Uterus (tissue), 2 donors: ENCODE measurements at regions not wholly inside any gene's neighbourhood (a gene's known extent, or its start where the extent isn't known, plus 50 kb on each side); places are given as distances from the start of the nearest gene placed in this dataset.

Source experiments
- CTCF ChIP-seq, 4 experiments: fragments of 200-600 bp in 2 of 4; fragments of 450-650 bp in 2 of 4; sonication (generic) in 2 of 4; IDR thresholded peaks; one replicate each; pipeline ENCODE4 v1.5.1; 2016 to 2019; ENCODE audit warnings: antibody characterized with exemption in 4 of 4, mild to moderate bottlenecking in 2 of 4, moderate library complexity in 1 of 4
- POLR2A ChIP-seq, 2 donors: fragments of 450-650 bp; IDR thresholded peaks; one replicate each; pipeline ENCODE4 v1.6.1; 2016; ENCODE audit warnings: antibody characterized with exemption in 2 of 2, mild to moderate bottlenecking in 1 of 2, moderate library complexity in 1 of 2

- TF ChIP-seq CTCF (IDR thresholded peaks at IDR 0.05) (no peak), POLR2A (IDR thresholded peaks at IDR 0.05) (no peak)
Observed at GRCh38 chr3:162666835-162667234, 1170.2 kb downstream of the OTOL1 start.
